ENCODE measurements at regions not wholly inside any gene's neighbourhood (a gene's known extent, or its start where the extent isn't known, plus 50 kb on each side); places are given as distances from the start of the nearest gene placed in this dataset.

GRCh38 chr7:17661982-17662585 is 278.2 kb downstream of the SNX13 start:
- DNase-seq: no peak

- DNase-seq: no peak
These were observed 277.1 kb downstream of the SNX13 start for GRCh38 chr7:17663061-17663675.

- no peak for DNase-seq
These were observed 275.3 kb downstream of the SNX13 start for GRCh38 chr7:17665029-17665428.

- DNase-seq: no peak
These were observed 272.2 kb downstream of the SNX13 start for GRCh38 chr7:17668122-17668521.

- DNase-seq: no peak
These were observed 271.1 kb downstream of the SNX13 start for GRCh38 chr7:17669204-17669603.

GRCh38 chr7:17671956-17672355 is 268.3 kb downstream of the SNX13 start:
- no peak for DNase-seq

- no peak for DNase-seq
These were observed 267.5 kb downstream of the SNX13 start for GRCh38 chr7:17672783-17673182.

GRCh38 chr7:17674166-17674942 is 265.9 kb downstream of the SNX13 start:
- DNase-seq: no peak

- DNase-seq: no peak
These were observed 265.2 kb downstream of the SNX13 start for GRCh38 chr7:17674943-17675608.

GRCh38 chr7:17677408-17677807 is 262.9 kb downstream of the SNX13 start:
- DNase-seq: no peak

- DNase-seq: no peak
These were observed 261.4 kb downstream of the SNX13 start for GRCh38 chr7:17678896-17679295.

GRCh38 chr7:17679458-17679857 is 260.8 kb downstream of the SNX13 start:
- DNase-seq: no peak

GRCh38 chr7:17680026-17680425 is 260.3 kb downstream of the SNX13 start:
- DNase-seq: no peak

- no peak for DNase-seq
These were observed 259.3 kb downstream of the SNX13 start for GRCh38 chr7:17680943-17681351.

- DNase-seq: no peak
These were observed 258.3 kb downstream of the SNX13 start for GRCh38 chr7:17681965-17682364.

GRCh38 chr7:17682586-17682985 is 257.7 kb downstream of the SNX13 start:
- no peak for DNase-seq

- DNase-seq: no peak
These were observed 255.2 kb downstream of the SNX13 start for GRCh38 chr7:17685141-17685540.

- no peak for DNase-seq
These were observed 252.9 kb downstream of the SNX13 start for GRCh38 chr7:17687361-17687760.

- DNase-seq: no peak
These were observed 250.9 kb downstream of the SNX13 start for GRCh38 chr7:17689361-17689902.

GRCh38 chr7:17690030-17690429 is 250.3 kb downstream of the SNX13 start:
- no peak for DNase-seq

GRCh38 chr7:17696422-17696821 is 243.9 kb downstream of the SNX13 start:
- DNase-seq: no peak

- DNase-seq: no peak
These were observed 243.0 kb downstream of the SNX13 start for GRCh38 chr7:17697128-17697881.

GRCh38 chr7:17699696-17700095 is 240.6 kb downstream of the SNX13 start:
- DNase-seq: no peak
